ENCODE measurements at regions not wholly inside any gene's neighbourhood (a gene's known extent, or its start where the extent isn't known, plus 50 kb on each side); places are given as distances from the start of the nearest gene placed in this dataset.

- TF ChIP-seq, protein P1, sequence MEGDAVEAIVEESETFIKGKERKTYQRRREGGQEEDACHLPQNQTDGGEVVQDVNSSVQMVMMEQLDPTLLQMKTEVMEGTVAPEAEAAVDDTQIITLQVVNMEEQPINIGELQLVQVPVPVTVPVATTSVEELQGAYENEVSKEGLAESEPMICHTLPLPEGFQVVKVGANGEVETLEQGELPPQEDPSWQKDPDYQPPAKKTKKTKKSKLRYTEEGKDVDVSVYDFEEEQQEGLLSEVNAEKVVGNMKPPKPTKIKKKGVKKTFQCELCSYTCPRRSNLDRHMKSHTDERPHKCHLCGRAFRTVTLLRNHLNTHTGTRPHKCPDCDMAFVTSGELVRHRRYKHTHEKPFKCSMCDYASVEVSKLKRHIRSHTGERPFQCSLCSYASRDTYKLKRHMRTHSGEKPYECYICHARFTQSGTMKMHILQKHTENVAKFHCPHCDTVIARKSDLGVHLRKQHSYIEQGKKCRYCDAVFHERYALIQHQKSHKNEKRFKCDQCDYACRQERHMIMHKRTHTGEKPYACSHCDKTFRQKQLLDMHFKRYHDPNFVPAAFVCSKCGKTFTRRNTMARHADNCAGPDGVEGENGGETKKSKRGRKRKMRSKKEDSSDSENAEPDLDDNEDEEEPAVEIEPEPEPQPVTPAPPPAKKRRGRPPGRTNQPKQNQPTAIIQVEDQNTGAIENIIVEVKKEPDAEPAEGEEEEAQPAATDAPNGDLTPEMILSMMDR (conservative IDR thresholded peaks at IDR 0.05; ENCODE audit: low read depth, low read length): no peak
- no peak for DNase-seq (ENCODE audit: low read depth)
- no peak overlapping the region for H3K4me3 ChIP-seq (ENCODE audit: low read depth, low read length)
Observed at GRCh38 chr3:72580246-72580756, 267.9 kb downstream of the SHQ1 start.

DNA sequence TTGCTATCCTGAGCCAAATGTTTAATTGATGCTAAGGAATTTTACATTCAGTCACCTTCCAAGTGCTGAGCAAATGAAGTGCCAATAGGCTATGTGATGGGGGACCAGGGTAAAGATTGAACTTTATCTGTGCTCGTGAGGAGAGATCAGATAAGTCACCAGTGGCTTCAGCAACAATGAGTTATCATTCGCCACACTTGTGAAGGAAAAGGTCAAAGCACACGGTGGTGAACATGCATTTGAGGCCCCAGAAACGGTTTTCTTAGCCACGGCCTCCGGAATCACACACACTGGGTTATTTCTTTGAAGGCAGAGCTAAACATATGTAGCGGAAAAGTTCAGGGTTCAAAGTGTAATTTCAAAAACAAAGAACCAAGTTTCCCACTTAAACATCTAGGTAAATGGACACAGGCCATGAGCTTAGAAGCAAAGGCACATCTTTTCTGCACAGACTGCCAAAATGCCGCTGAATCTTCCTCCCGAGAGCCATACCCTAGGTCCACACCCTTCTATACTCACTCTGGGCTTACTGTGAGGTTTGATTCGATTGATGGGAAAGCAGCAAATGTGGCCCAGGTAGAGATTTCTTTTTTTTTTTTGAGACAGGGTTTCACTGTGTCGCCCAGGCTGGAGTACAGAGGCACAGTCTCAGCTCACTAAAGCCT, 268.5 kb downstream of the SHQ1 start:
- no peak for DNase-seq (ENCODE audit: low read depth)
- TF ChIP-seq, protein P1 (conservative IDR thresholded peaks at IDR 0.05; ENCODE audit: low read depth, low read length): no peak
- H3K4me3 ChIP-seq (ENCODE audit: low read depth, low read length): no peak overlapping the region

- DNase-seq (ENCODE audit: low read depth): no peak
- TF ChIP-seq, protein P1 (conservative IDR thresholded peaks at IDR 0.05; ENCODE audit: low read depth, low read length): no peak
- H3K4me3 ChIP-seq (ENCODE audit: low read depth, low read length): no peak overlapping the region
Observed at GRCh38 chr3:72579191-72579580, 269.1 kb downstream of the SHQ1 start.

GRCh38 chr3:72577190-72577589, 271.1 kb downstream of the SHQ1 start:
- no peak for DNase-seq (ENCODE audit: low read depth)
- H3K4me3 ChIP-seq (ENCODE audit: low read depth, low read length): no peak overlapping the region
- TF ChIP-seq, protein P1 (conservative IDR thresholded peaks at IDR 0.05; ENCODE audit: low read depth, low read length): no peak

DNA sequence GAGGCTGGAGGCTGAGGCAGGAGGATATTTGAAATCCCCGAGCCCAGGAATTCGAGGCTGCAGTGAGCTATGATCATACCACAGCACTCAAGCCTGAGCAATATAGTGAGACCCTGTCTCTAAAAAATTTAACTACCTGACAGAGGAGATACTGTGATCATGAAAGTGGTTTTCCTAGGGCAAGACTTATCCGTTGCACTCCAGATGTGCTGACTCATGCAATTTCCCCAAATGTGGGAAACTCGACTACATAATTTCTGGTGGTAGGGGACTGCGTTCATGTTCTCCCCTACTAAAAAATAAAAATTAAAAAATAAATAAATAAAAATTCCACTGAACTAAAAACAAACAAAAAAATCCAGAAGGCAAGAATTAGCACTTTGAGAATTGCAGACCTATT, 271.7 kb downstream of the SHQ1 start:
- TF ChIP-seq, protein P1 (conservative IDR thresholded peaks at IDR 0.05; ENCODE audit: low read depth, low read length): no peak
- no peak overlapping the region for H3K4me3 ChIP-seq (ENCODE audit: low read depth, low read length)

GRCh38 chr3:72574144-72574543, 274.1 kb downstream of the SHQ1 start:
- TF ChIP-seq, protein P1 (conservative IDR thresholded peaks at IDR 0.05; ENCODE audit: low read depth, low read length): no peak
- no peak overlapping the region for H3K4me3 ChIP-seq (ENCODE audit: low read depth, low read length)
- no peak for DNase-seq (ENCODE audit: low read depth)

More for the DNA sequence above, 271.7 kb downstream of the SHQ1 start:
- no peak for DNase-seq (ENCODE audit: low read depth)

DNA sequence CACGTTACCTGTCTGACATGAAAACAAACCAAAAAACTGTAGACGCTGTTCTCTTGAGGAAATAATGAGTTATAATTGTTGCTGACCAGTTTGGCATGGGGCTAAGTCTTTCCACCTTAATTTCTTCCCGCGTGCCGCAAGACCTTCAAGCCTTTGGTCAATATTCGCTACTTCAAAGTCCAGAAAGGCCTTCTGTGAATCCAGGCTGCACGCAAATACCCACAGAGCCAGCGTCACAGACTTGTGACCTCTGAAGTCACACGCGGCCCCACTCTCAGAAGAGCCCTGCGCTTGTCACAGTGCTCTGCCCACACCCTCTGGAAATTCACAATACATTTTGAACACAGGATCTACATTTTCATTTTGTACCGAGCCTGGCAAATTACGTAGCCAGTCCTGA, 275.2 kb downstream of the SHQ1 start:
- no peak overlapping the region for H3K4me3 ChIP-seq (ENCODE audit: low read depth, low read length)
- DNase-seq (ENCODE audit: low read depth): no peak
- TF ChIP-seq, protein P1 (conservative IDR thresholded peaks at IDR 0.05; ENCODE audit: low read depth, low read length): no peak
